HEK293 (cell line): ENCODE measurements at regions not wholly inside any gene's neighbourhood (a gene's known extent, or its start where the extent isn't known, plus 50 kb on each side); places are given as distances from the start of the nearest gene placed in this dataset.

ENCODE experiments used
- CTCF ChIA-PET: fragments of 350-600 bp; formaldehyde crosslinking; extraction: SDS; loops from one replicate; lab custom pipeline; 2021; ENCODE audit warnings: antibody characterized with exemption; lab: Yijun Ruan, JAX
- POLR2A ChIA-PET: fragments of 300-600 bp; formaldehyde crosslinking; extraction: SDS; loops from one replicate; lab custom pipeline; 2020; ENCODE audit warnings: antibody characterized with exemption, inconsistent platforms; lab: Yijun Ruan, JAX
- H3K27ac ChIP-seq: fragments of 200-500 bp; sonication (Bioruptor generic); 2 replicates; pipeline ENCODE4 v1.5.1; 2014; ENCODE audit warnings: low read depth, low read length, control low read depth, inconsistent platforms; ENCODE audit errors: extremely low read depth
- H3K36me3 ChIP-seq, 2 experiments: fragments of 200-500 bp in 1 of 2; sonication (Bioruptor generic) in 1 of 2; 1 replicate in 1 of 2; 2 replicates in 1 of 2; pipeline ENCODE4 v1.5.1; 2014 to 2017; ENCODE audit warnings: inconsistent platforms in 2 of 2, low read length in 2 of 2; ENCODE audit not compliant: control insufficient read depth in 2 of 2, insufficient read depth in 1 of 2
- H3K4me1 ChIP-seq: fragments of 200-500 bp; sonication (Bioruptor generic); 2 replicates; pipeline ENCODE4 v1.5.1; 2014; ENCODE audit warnings: mild to moderate bottlenecking, low read length, inconsistent platforms; ENCODE audit not compliant: control insufficient read depth, insufficient read depth
- H3K4me3 ChIP-seq: 2 replicates; pipeline ENCODE4 v1.5.1; 2011; ENCODE audit warnings: low read depth, mild to moderate bottlenecking, control low read depth, low read length, moderate library complexity
- H3K9me3 ChIP-seq: fragments of 200-500 bp; sonication (Bioruptor generic); 2 replicates; pipeline ENCODE4 v1.5.1; 2014; ENCODE audit warnings: low read depth, low read length, inconsistent platforms; ENCODE audit not compliant: control insufficient read depth, insufficient read depth
- MEIS1 ChIP-seq: sonication (generic); formaldehyde crosslinking; IDR thresholded peaks from 2 replicates; pipeline ENCODE4 v1.8.1; 2022; ENCODE audit warnings: missing genetic modification reagents, mild to moderate bottlenecking, borderline replicate concordance
- OVOL3 ChIP-seq: fragments of 450-650 bp; formaldehyde crosslinking; IDR thresholded peaks from 2 replicates; pipeline ENCODE4 v1.5.1; 2016; ENCODE audit warnings: missing biosample characterization, missing genetic modification characterization
- SP3 ChIP-seq: fragments of 450-650 bp; formaldehyde crosslinking; IDR thresholded peaks from 2 replicates; pipeline ENCODE4 v1.5.1; 2016; ENCODE audit warnings: missing biosample characterization, missing genetic modification characterization
- ZBTB26 ChIP-seq: fragments of 450-650 bp; formaldehyde crosslinking; optimal IDR thresholded peaks from 2 replicates; pipeline ENCODE3; 2016; ENCODE audit warnings: missing biosample characterization, mild to moderate bottlenecking, missing genetic modification characterization
- ZNF10 ChIP-seq: fragments of 450-650 bp; formaldehyde crosslinking; IDR thresholded peaks from 2 replicates; pipeline ENCODE4 v1.5.1; 2017; ENCODE audit warnings: missing biosample characterization, missing genetic modification characterization
- ZNF114 ChIP-seq: fragments of 450-650 bp; formaldehyde crosslinking; IDR thresholded peaks from 2 replicates; pipeline ENCODE4 v1.5.0; 2017; ENCODE audit warnings: missing biosample characterization, missing genetic modification characterization
- ZNF169 ChIP-seq: fragments of 450-650 bp; formaldehyde crosslinking; IDR thresholded peaks from 2 replicates; pipeline ENCODE4 v1.5.1; 2016; ENCODE audit warnings: missing biosample characterization, missing genetic modification characterization
- ZNF184 ChIP-seq: fragments of 450-650 bp; IDR thresholded peaks from 2 replicates; pipeline ENCODE4 v1.5.1; 2018; ENCODE audit warnings: missing biosample characterization, mild to moderate bottlenecking, missing genetic modification characterization
- ZNF248 ChIP-seq: fragments of 450-650 bp; formaldehyde crosslinking; IDR thresholded peaks from 2 replicates; pipeline ENCODE4 v1.5.1; 2017; ENCODE audit warnings: missing biosample characterization, missing genetic modification characterization
- ZNF280C ChIP-seq: fragments of 450-650 bp; formaldehyde crosslinking; IDR thresholded peaks from 2 replicates; pipeline ENCODE4 v1.5.1; 2016; ENCODE audit warnings: missing biosample characterization, missing genetic modification characterization
- ZNF324 ChIP-seq: fragments of 450-650 bp; formaldehyde crosslinking; IDR thresholded peaks from 2 replicates; pipeline ENCODE4 v1.5.1; 2016; ENCODE audit warnings: missing biosample characterization, missing genetic modification characterization
- ZNF37A ChIP-seq: fragments of 450-650 bp; IDR thresholded peaks from 2 replicates; pipeline ENCODE4 v1.5.1; 2018; ENCODE audit warnings: missing biosample characterization, missing genetic modification characterization
- ZNF433 ChIP-seq: fragments of 450-650 bp; formaldehyde crosslinking; IDR thresholded peaks from 2 replicates; pipeline ENCODE4 v1.5.1; 2016; ENCODE audit warnings: missing biosample characterization, missing genetic modification characterization, low read depth
- ZNF518A ChIP-seq: fragments of 450-650 bp; formaldehyde crosslinking; conservative IDR thresholded peaks from 2 replicates; pipeline ENCODE4 v1.5.1; 2016; ENCODE audit warnings: low read depth, missing biosample characterization, missing genetic modification characterization
- ZNF530 ChIP-seq: fragments of 450-650 bp; formaldehyde crosslinking; IDR thresholded peaks from 2 replicates; pipeline ENCODE4 v1.5.1; 2016; ENCODE audit warnings: low read depth, missing biosample characterization, missing genetic modification characterization
- ZNF555 ChIP-seq: fragments of 450-650 bp; formaldehyde crosslinking; conservative IDR thresholded peaks from 2 replicates; pipeline ENCODE4 v1.5.1; 2017; ENCODE audit warnings: missing biosample characterization, mild to moderate bottlenecking, missing genetic modification characterization, inconsistent platforms
- ZNF560 ChIP-seq: fragments of 450-650 bp; formaldehyde crosslinking; IDR thresholded peaks from 2 replicates; pipeline ENCODE4 v1.5.1; 2017; ENCODE audit warnings: missing biosample characterization, missing genetic modification characterization, borderline replicate concordance
- ZNF626 ChIP-seq: fragments of 450-650 bp; sonication (Bioruptor Pico); formaldehyde crosslinking; IDR thresholded peaks from 2 replicates; pipeline ENCODE4 v1.5.1; 2018; ENCODE audit warnings: missing biosample characterization, missing genetic modification characterization, inconsistent platforms
- ZNF629 ChIP-seq: fragments of 450-650 bp; formaldehyde crosslinking; IDR thresholded peaks from 2 replicates; pipeline ENCODE4 v1.5.1; 2017; ENCODE audit warnings: missing biosample characterization, missing genetic modification characterization
- ZNF639 ChIP-seq: fragments of 450-650 bp; formaldehyde crosslinking; IDR thresholded peaks from 2 replicates; pipeline ENCODE4 v1.5.1; 2016; ENCODE audit warnings: missing biosample characterization, missing genetic modification characterization
- ZNF843 ChIP-seq: fragments of 450-650 bp; formaldehyde crosslinking; IDR thresholded peaks from 2 replicates; pipeline ENCODE4 v1.5.1; 2016; ENCODE audit warnings: missing biosample characterization, missing genetic modification characterization
- ZSCAN5A ChIP-seq: fragments of 450-650 bp; formaldehyde crosslinking; IDR thresholded peaks from 2 replicates; pipeline ENCODE4 v1.5.1; 2016; ENCODE audit warnings: missing biosample characterization, missing genetic modification characterization

GRCh38 chr6:94464018-94464510 lies 1044.7 kb upstream of the EPHA7 start:
- H3K4me3 ChIP-seq: no peak overlapping the region
- POLR2A ChIA-PET: no interaction called here
- H3K27ac ChIP-seq: no peak overlapping the region
- CTCF ChIA-PET: no interaction called here
- no peaks in the 10 kb centered on the region for H3K9me3 ChIP-seq
- H3K4me1 ChIP-seq: no peaks in the 10 kb centered on the region
- H3K36me3 ChIP-seq: no peaks in the 10 kb centered on the region
- TF ChIP-seq OVOL3 (tag by site-specific recombination) (no peak), ZNF37A (tag by site-specific recombination) (no peak), ZNF433 (tag by site-specific recombination) (no peak), SP3 (tag by site-specific recombination) (no peak), MEIS1 (CRISPR knock-in tag) (no peak), ZNF169 (tag by site-specific recombination) (no peak), ZBTB26 (tag by site-specific recombination) (no peak)

GRCh38 chr6:94463306-94463705 lies 1043.9 kb upstream of the EPHA7 start:
- ChIA-PET POLR2A (no interaction called here), CTCF (interaction anchor here (0.7 kb wide), 1 partner anchor 48 kb away, joined by 3 read pairs; no protein-coding TSS in a partner anchor)
- H3K36me3 ChIP-seq: no peaks in the 10 kb centered on the region
- no peak for TF ChIP-seq ZNF843
- TF ChIP-seq ZNF114: no peak
- no peak for TF ChIP-seq MEIS1 (CRISPR knock-in tag)
- TF ChIP-seq ZSCAN5A (tag by site-specific recombination): no peak
- no peak for TF ChIP-seq ZNF639 (tag by site-specific recombination)
- no peak for TF ChIP-seq ZNF280C (tag by site-specific recombination)
- no peak for TF ChIP-seq ZNF560
- TF ChIP-seq ZNF248 (tag by site-specific recombination): no peak
- no peak for TF ChIP-seq ZNF555
- H3K9me3 ChIP-seq: no peaks in the 10 kb centered on the region
- no peak overlapping the region for H3K27ac ChIP-seq
- H3K4me1 ChIP-seq: no peaks in the 10 kb centered on the region
- H3K4me3 ChIP-seq: no peak overlapping the region

GRCh38 chr6:94462231-94462630 lies 1042.9 kb upstream of the EPHA7 start:
- ChIA-PET CTCF (interaction anchor here (0.7 kb wide), 1 partner anchor 767 kb away, joined by 4 read pairs; no protein-coding TSS in a partner anchor), POLR2A (no interaction called here)
- H3K36me3 ChIP-seq: no peaks in the 10 kb centered on the region
- TF ChIP-seq ZNF324 (tag by site-specific recombination) (no peak), ZNF530 (tag by site-specific recombination) (no peak), ZNF629 (tag by site-specific recombination) (no peak), ZNF518A (tag by site-specific recombination) (no peak), ZNF10 (no peak), ZNF184 (tag by site-specific recombination) (no peak), ZNF626 (tag by site-specific recombination) (no peak), ZNF37A (tag by site-specific recombination) (no peak)

More at GRCh38 chr6:94462231-94462630, 1042.9 kb upstream of the EPHA7 start:
- H3K9me3 ChIP-seq: no peaks in the 10 kb centered on the region
- H3K4me3 ChIP-seq: no peak overlapping the region
- H3K27ac ChIP-seq: no peak overlapping the region
- H3K4me1 ChIP-seq: no peaks in the 10 kb centered on the region
